SU-DHL-6 (cell line): ENCODE measurements at regions not wholly inside any gene's neighbourhood (a gene's known extent, or its start where the extent isn't known, plus 50 kb on each side); places are given as distances from the start of the nearest gene placed in this dataset.

Source experiments
- EZH2phosphoT487 ChIP-seq: fragments of 200-600 bp; sonication (generic), shearing (Covaris generic); conservative IDR thresholded peaks from 2 replicates; pipeline ENCODE4 v1.6.1; 2018; ENCODE audit warnings: mild to moderate bottlenecking, antibody characterized with exemption, low read length, moderate library complexity, mixed read lengths
- TF ChIP-seq, protein P1 (sequence below): fragments of 200-600 bp; sonication (generic); IDR thresholded peaks from one replicate; pipeline ENCODE4 v1.5.1; 2017; ENCODE audit warnings: antibody characterized with exemption, mild to moderate bottlenecking, low read length, moderate library complexity; ENCODE audit not compliant: insufficient read depth, poor library complexity, severe bottlenecking

DNA sequence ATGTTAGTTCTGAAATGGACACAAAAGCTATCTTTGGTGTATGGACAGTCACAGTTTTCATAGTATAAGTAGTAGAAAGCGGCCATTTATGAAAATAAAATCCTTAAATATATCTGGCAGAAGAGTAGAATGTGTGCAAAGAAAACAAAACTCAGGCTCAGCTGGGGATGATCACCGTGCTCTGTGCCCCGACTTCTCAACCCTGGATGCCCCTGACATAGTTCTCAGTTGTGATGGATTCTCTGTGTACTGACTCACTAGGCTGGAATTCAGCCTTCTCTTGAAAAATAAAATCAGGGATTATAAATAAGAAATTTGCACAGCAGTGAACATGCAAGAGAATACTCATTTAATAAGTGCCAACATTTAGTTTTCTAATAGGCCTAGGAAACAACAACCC is 925.1 kb upstream of the NR2F2 start:
- TF ChIP-seq, protein P1, sequence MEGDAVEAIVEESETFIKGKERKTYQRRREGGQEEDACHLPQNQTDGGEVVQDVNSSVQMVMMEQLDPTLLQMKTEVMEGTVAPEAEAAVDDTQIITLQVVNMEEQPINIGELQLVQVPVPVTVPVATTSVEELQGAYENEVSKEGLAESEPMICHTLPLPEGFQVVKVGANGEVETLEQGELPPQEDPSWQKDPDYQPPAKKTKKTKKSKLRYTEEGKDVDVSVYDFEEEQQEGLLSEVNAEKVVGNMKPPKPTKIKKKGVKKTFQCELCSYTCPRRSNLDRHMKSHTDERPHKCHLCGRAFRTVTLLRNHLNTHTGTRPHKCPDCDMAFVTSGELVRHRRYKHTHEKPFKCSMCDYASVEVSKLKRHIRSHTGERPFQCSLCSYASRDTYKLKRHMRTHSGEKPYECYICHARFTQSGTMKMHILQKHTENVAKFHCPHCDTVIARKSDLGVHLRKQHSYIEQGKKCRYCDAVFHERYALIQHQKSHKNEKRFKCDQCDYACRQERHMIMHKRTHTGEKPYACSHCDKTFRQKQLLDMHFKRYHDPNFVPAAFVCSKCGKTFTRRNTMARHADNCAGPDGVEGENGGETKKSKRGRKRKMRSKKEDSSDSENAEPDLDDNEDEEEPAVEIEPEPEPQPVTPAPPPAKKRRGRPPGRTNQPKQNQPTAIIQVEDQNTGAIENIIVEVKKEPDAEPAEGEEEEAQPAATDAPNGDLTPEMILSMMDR: no peak
- TF ChIP-seq EZH2phosphoT487: no peak
